ENCODE measurements at regions not wholly inside any gene's neighbourhood (a gene's known extent, or its start where the extent isn't known, plus 50 kb on each side); places are given as distances from the start of the nearest gene placed in this dataset.

GRCh38 chr4:29588617-29589016 lies 1131.6 kb upstream of the PCDH7 start:
- Histone ChIP-seq H2AFZ (ENCODE audit: low read length) (no peak overlapping the region), H4K8ac (ENCODE audit: low read depth, low read length) (no peak overlapping the region), H3K4me3 (ENCODE audit: low read length in 2 of 2) (no peak overlapping the region), H3K23ac (ENCODE audit: low read depth, low read length, poor library complexity) (no peak overlapping the region), H3K4me2 (ENCODE audit: insufficient read depth, low read length, poor library complexity, severe bottlenecking) (no peak overlapping the region), H4K91ac (ENCODE audit: low read depth, low read length, poor library complexity) (no peak overlapping the region), H3K9me3 (replicated peaks in 1 of 2; ENCODE audit: control insufficient read depth in 2 of 2, insufficient read depth in 1 of 2, low read depth in 1 of 2, low read length in 2 of 2) (peaks cover 2 to 4% of the 10 kb centered on the region in 2 donors), H3K79me1 (ENCODE audit: low read depth, low read length) (no peaks in the 10 kb centered on the region), H3K4me1 (ENCODE audit: control insufficient read depth in 2 of 2, insufficient read depth in 1 of 2, low read depth in 1 of 2, low read length in 2 of 2) (no peaks in the 10 kb centered on the region), H3K27ac (replicated peaks; ENCODE audit: low read length) (no peak overlapping the region), H2AK5ac (ENCODE audit: low read depth, low read length) (no peak overlapping the region), H2BK15ac (ENCODE audit: low read length) (no peak overlapping the region), H3K14ac (ENCODE audit: low read length) (no peak overlapping the region), H2BK5ac (ENCODE audit: low read length) (no peak overlapping the region), H2BK12ac (ENCODE audit: low read length) (no peak overlapping the region), H3K36me3 (replicated peaks in 1 of 2; ENCODE audit: control insufficient read depth in 2 of 2, insufficient read depth in 2 of 2, low read length in 2 of 2) (no peaks in the 10 kb centered on the region), H2BK120ac (ENCODE audit: low read depth, low read length) (no peak overlapping the region), H3K9ac (ENCODE audit: low read depth, low read length, poor library complexity) (no peak overlapping the region), H3K18ac (ENCODE audit: low read length) (no peak overlapping the region), H3K27me3 (ENCODE audit: control insufficient read depth in 3 of 3, insufficient read depth in 3 of 3, low read depth in 1 of 3, low read length in 3 of 3) (no peaks in the 10 kb centered on the region), H3K4ac (ENCODE audit: low read length) (no peak overlapping the region)
- DNase-seq (ENCODE audit: low spot score), result no peak
- no CpG with 5 or more reads among the region's 3 CpGs for WGBS, 2 donors (ENCODE audit: extremely low coverage in 2 of 2, insufficient read length in 2 of 2, insufficient replicate concordance in 1 of 2)

GRCh38 chr4:29596228-29596627 lies 1123.9 kb upstream of the PCDH7 start:
- H3K4ac ChIP-seq (ENCODE audit: low read length), result no peak overlapping the region
- H2AFZ ChIP-seq (ENCODE audit: low read length), result no peak overlapping the region
- H3K4me1 ChIP-seq (ENCODE audit: control insufficient read depth in 2 of 2, insufficient read depth in 1 of 2, low read depth in 1 of 2, low read length in 2 of 2), result no peaks in the 10 kb centered on the region
- WGBS, 2 donors (ENCODE audit: extremely low coverage in 2 of 2, insufficient read length in 2 of 2, insufficient replicate concordance in 1 of 2), result no CpG with 5 or more reads among the region's 5 CpGs
- no peak overlapping the region for H3K18ac ChIP-seq (ENCODE audit: low read length)
- no peak overlapping the region for H2BK15ac ChIP-seq (ENCODE audit: low read length)
- H3K9me3 ChIP-seq (replicated peaks in 1 of 2; ENCODE audit: control insufficient read depth in 2 of 2, insufficient read depth in 1 of 2, low read depth in 1 of 2, low read length in 2 of 2), result no peaks in the 10 kb centered on the region
- no peak overlapping the region for H3K14ac ChIP-seq (ENCODE audit: low read length)
- H2BK5ac ChIP-seq (ENCODE audit: low read length), result no peak overlapping the region
- no peak overlapping the region for H2BK120ac ChIP-seq (ENCODE audit: low read depth, low read length)
- H3K4me3 ChIP-seq (ENCODE audit: low read length in 2 of 2), result no peak overlapping the region
- no peak overlapping the region for H4K91ac ChIP-seq (ENCODE audit: low read depth, low read length, poor library complexity)
- no peak overlapping the region for H3K9ac ChIP-seq (ENCODE audit: low read depth, low read length, poor library complexity)
- no peak overlapping the region for H2AK5ac ChIP-seq (ENCODE audit: low read depth, low read length)
- no peak overlapping the region for H4K8ac ChIP-seq (ENCODE audit: low read depth, low read length)
- no peak overlapping the region for H3K4me2 ChIP-seq (ENCODE audit: insufficient read depth, low read length, poor library complexity, severe bottlenecking)
- DNase-seq (ENCODE audit: low spot score), result no peak
- no peaks in the 10 kb centered on the region for H3K27me3 ChIP-seq (ENCODE audit: control insufficient read depth in 3 of 3, insufficient read depth in 3 of 3, low read depth in 1 of 3, low read length in 3 of 3)
- no peaks in the 10 kb centered on the region for H3K36me3 ChIP-seq (replicated peaks in 1 of 2; ENCODE audit: control insufficient read depth in 2 of 2, insufficient read depth in 2 of 2, low read length in 2 of 2)
- no peak overlapping the region for H3K23ac ChIP-seq (ENCODE audit: low read depth, low read length, poor library complexity)
- no peaks in the 10 kb centered on the region for H3K79me1 ChIP-seq (ENCODE audit: low read depth, low read length)
- H3K27ac ChIP-seq (replicated peaks; ENCODE audit: low read length), result no peak overlapping the region
- no peak overlapping the region for H2BK12ac ChIP-seq (ENCODE audit: low read length)

GRCh38 chr4:29619168-29619567 lies 1101.0 kb upstream of the PCDH7 start:
- no peaks in the 10 kb centered on the region for H3K9me3 ChIP-seq (replicated peaks in 1 of 2; ENCODE audit: control insufficient read depth in 2 of 2, insufficient read depth in 1 of 2, low read depth in 1 of 2, low read length in 2 of 2)
- no peak overlapping the region for H4K8ac ChIP-seq (ENCODE audit: low read depth, low read length)
- no peaks in the 10 kb centered on the region for H3K36me3 ChIP-seq (replicated peaks in 1 of 2; ENCODE audit: control insufficient read depth in 2 of 2, insufficient read depth in 2 of 2, low read length in 2 of 2)
- no peak overlapping the region for H3K18ac ChIP-seq (ENCODE audit: low read length)
- no peak overlapping the region for H2BK120ac ChIP-seq (ENCODE audit: low read depth, low read length)
- no peak overlapping the region for H3K23ac ChIP-seq (ENCODE audit: low read depth, low read length, poor library complexity)
- H3K4me1 ChIP-seq (ENCODE audit: control insufficient read depth in 2 of 2, insufficient read depth in 1 of 2, low read depth in 1 of 2, low read length in 2 of 2), result no peaks in the 10 kb centered on the region
- no peak overlapping the region for H4K91ac ChIP-seq (ENCODE audit: low read depth, low read length, poor library complexity)
- H3K14ac ChIP-seq (ENCODE audit: low read length), result no peak overlapping the region
- no peak overlapping the region for H2AK5ac ChIP-seq (ENCODE audit: low read depth, low read length)
- H2AFZ ChIP-seq (ENCODE audit: low read length), result no peak overlapping the region
- no peak overlapping the region for H3K27ac ChIP-seq (replicated peaks; ENCODE audit: low read length)
- no peak overlapping the region for H3K4me2 ChIP-seq (ENCODE audit: insufficient read depth, low read length, poor library complexity, severe bottlenecking)
- no peak overlapping the region for H3K9ac ChIP-seq (ENCODE audit: low read depth, low read length, poor library complexity)
- H2BK12ac ChIP-seq (ENCODE audit: low read length), result no peak overlapping the region
- no peak overlapping the region for H3K4me3 ChIP-seq (ENCODE audit: low read length in 2 of 2)
- H3K79me1 ChIP-seq (ENCODE audit: low read depth, low read length), result no peaks in the 10 kb centered on the region
- H3K27me3 ChIP-seq (ENCODE audit: control insufficient read depth in 3 of 3, insufficient read depth in 3 of 3, low read depth in 1 of 3, low read length in 3 of 3), result no peaks in the 10 kb centered on the region
- H3K4ac ChIP-seq (ENCODE audit: low read length), result no peak overlapping the region
- no CpG with 5 or more reads among the region's 2 CpGs for WGBS, 2 donors (ENCODE audit: extremely low coverage in 2 of 2, insufficient read length in 2 of 2, insufficient replicate concordance in 1 of 2)
- no peak for DNase-seq (ENCODE audit: low spot score)
- no peak overlapping the region for H2BK5ac ChIP-seq (ENCODE audit: low read length)
- no peak overlapping the region for H2BK15ac ChIP-seq (ENCODE audit: low read length)

- Histone ChIP-seq H3K23ac (ENCODE audit: low read depth, low read length, poor library complexity) (no peak overlapping the region), H2AK5ac (ENCODE audit: low read depth, low read length) (no peak overlapping the region), H2BK12ac (ENCODE audit: low read length) (no peak overlapping the region), H3K4ac (ENCODE audit: low read length) (no peak overlapping the region), H3K36me3 (replicated peaks in 1 of 2; ENCODE audit: control insufficient read depth in 2 of 2, insufficient read depth in 2 of 2, low read length in 2 of 2) (no peaks in the 10 kb centered on the region), H2BK15ac (ENCODE audit: low read length) (no peak overlapping the region), H2AFZ (ENCODE audit: low read length) (no peak overlapping the region), H3K27me3 (ENCODE audit: control insufficient read depth in 3 of 3, insufficient read depth in 3 of 3, low read depth in 1 of 3, low read length in 3 of 3) (no peaks in the 10 kb centered on the region), H3K9ac (ENCODE audit: low read depth, low read length, poor library complexity) (no peak overlapping the region), H3K4me1 (ENCODE audit: control insufficient read depth in 2 of 2, insufficient read depth in 1 of 2, low read depth in 1 of 2, low read length in 2 of 2) (no peaks in the 10 kb centered on the region), H3K18ac (ENCODE audit: low read length) (no peak overlapping the region), H3K9me3 (replicated peaks in 1 of 2; ENCODE audit: control insufficient read depth in 2 of 2, insufficient read depth in 1 of 2, low read depth in 1 of 2, low read length in 2 of 2) (no peaks in the 10 kb centered on the region), H4K91ac (ENCODE audit: low read depth, low read length, poor library complexity) (no peak overlapping the region), H4K8ac (ENCODE audit: low read depth, low read length) (no peak overlapping the region), H2BK120ac (ENCODE audit: low read depth, low read length) (no peak overlapping the region), H3K27ac (replicated peaks; ENCODE audit: low read length) (no peak overlapping the region), H2BK5ac (ENCODE audit: low read length) (no peak overlapping the region), H3K79me1 (ENCODE audit: low read depth, low read length) (no peaks in the 10 kb centered on the region), H3K4me2 (ENCODE audit: insufficient read depth, low read length, poor library complexity, severe bottlenecking) (no peak overlapping the region), H3K4me3 (ENCODE audit: low read length in 2 of 2) (no peak overlapping the region), H3K14ac (ENCODE audit: low read length) (no peak overlapping the region)
- no peak for DNase-seq (ENCODE audit: low spot score)
- WGBS, 2 donors (ENCODE audit: extremely low coverage in 2 of 2, insufficient read length in 2 of 2, insufficient replicate concordance in 1 of 2), result no CpG with 5 or more reads among the region's 2 CpGs
Measured at GRCh38 chr4:29632199-29632598, 1088.0 kb upstream of the PCDH7 start.
